HEK293T (cell line): ENCODE measurements at regions not wholly inside any gene's neighbourhood (a gene's known extent, or its start where the extent isn't known, plus 50 kb on each side); places are given as distances from the start of the nearest gene placed in this dataset.

Experiments
- CTCF ChIA-PET: fragments of 350-600 bp; formaldehyde crosslinking; extraction: SDS; loops from one replicate; lab custom pipeline; 2021; ENCODE audit warnings: antibody characterized with exemption, inconsistent platforms; lab: Yijun Ruan, JAX
- POLR2A ChIA-PET: fragments of 350-600 bp; formaldehyde crosslinking; extraction: SDS; loops from one replicate; lab custom pipeline; 2020; ENCODE audit warnings: antibody characterized with exemption, inconsistent platforms; lab: Yijun Ruan, JAX
- DNase-seq: peaks from one replicate; pipeline ENCODE4 v3.0.0; 2012; ENCODE audit warnings: mixed read lengths; ENCODE audit errors: extremely low spot score
- ARNT ChIP-seq: fragments of 450-650 bp; IDR thresholded peaks from 2 replicates; pipeline ENCODE4 v1.6.1; 2017; ENCODE audit warnings: mild to moderate bottlenecking
- BHLHE40 ChIP-seq: fragments of 450-650 bp; IDR thresholded peaks from 2 replicates; pipeline ENCODE4 v1.6.1; 2016; ENCODE audit warnings: mild to moderate bottlenecking, moderate library complexity, borderline replicate concordance
- CTBP1 ChIP-seq: fragments of 450-650 bp; IDR thresholded peaks from 2 replicates; pipeline ENCODE4 v1.6.1; 2016; ENCODE audit warnings: borderline replicate concordance
- ELF4 ChIP-seq: fragments of 450-650 bp; IDR thresholded peaks from 2 replicates; pipeline ENCODE4 v1.6.1; 2017; ENCODE audit warnings: antibody characterized with exemption
- FOXA1 ChIP-seq: fragments of 450-650 bp; IDR thresholded peaks from 2 replicates; pipeline ENCODE4 v1.6.1; 2016; ENCODE audit warnings: mild to moderate bottlenecking
- FOXK2 ChIP-seq: fragments of 450-650 bp; IDR thresholded peaks from 2 replicates; pipeline ENCODE4 v1.6.1; 2016; ENCODE audit warnings: mild to moderate bottlenecking
- FOXM1 ChIP-seq: fragments of 450-650 bp; IDR thresholded peaks from 2 replicates; pipeline ENCODE4 v1.6.1; 2017; ENCODE audit warnings: mild to moderate bottlenecking, borderline replicate concordance
- HDGF ChIP-seq: fragments of 450-650 bp; IDR thresholded peaks from 2 replicates; pipeline ENCODE4 v1.6.1; 2017; ENCODE audit warnings: antibody characterized with exemption, borderline replicate concordance
- L3MBTL2 ChIP-seq: fragments of 450-650 bp; conservative IDR thresholded peaks from 2 replicates; pipeline ENCODE4 v1.6.1; 2016; ENCODE audit warnings: mild to moderate bottlenecking
- LEF1 ChIP-seq: fragments of 450-650 bp; IDR thresholded peaks from 2 replicates; pipeline ENCODE4 v1.6.1; 2017; ENCODE audit warnings: mild to moderate bottlenecking, borderline replicate concordance
- NFRKB ChIP-seq: fragments of 450-650 bp; IDR thresholded peaks from 2 replicates; pipeline ENCODE4 v1.6.1; 2016; ENCODE audit warnings: mild to moderate bottlenecking, moderate library complexity
- SP1 ChIP-seq: fragments of 450-650 bp; IDR thresholded peaks from 2 replicates; pipeline ENCODE4 v1.6.1; 2017
- SUZ12 ChIP-seq: fragments of 450-650 bp; IDR thresholded peaks from 2 replicates; pipeline ENCODE4 v1.6.1; 2016; ENCODE audit warnings: mild to moderate bottlenecking
- TARDBP ChIP-seq: fragments of 450-650 bp; IDR thresholded peaks from 2 replicates; pipeline ENCODE4 v1.6.1; 2016
- ZNF384 ChIP-seq: fragments of 450-650 bp; IDR thresholded peaks from 2 replicates; pipeline ENCODE4 v1.6.1; 2016
- TF ChIP-seq, protein P1 (sequence below): fragments of 450-650 bp; IDR thresholded peaks from 2 replicates; pipeline ENCODE4 v1.6.1; 2016

DNA sequence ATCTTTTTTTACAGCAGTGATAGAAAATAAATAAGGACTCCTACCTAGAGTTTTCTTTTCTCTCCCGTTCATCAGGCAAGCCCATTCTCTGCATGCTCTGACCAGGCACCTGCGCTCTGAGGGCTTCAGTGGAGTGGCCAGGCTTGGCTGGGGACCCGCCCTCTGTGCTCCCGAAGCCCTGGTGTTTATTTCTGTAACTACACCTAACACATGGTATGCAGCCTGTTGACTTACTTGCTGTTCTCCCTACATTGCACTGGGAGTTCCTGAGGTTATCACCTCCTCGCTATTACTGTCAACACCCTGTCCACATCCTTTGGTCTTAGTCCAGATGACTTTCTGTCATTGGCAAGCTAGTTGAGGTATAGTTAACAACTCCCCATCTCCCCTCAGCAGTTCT lies 317.7 kb downstream of the LPIN1 start:
- ChIA-PET CTCF (no interaction called here), POLR2A (no interaction called here)
- peak; percentile 9 for DNase-seq
- no peak for TF ChIP-seq L3MBTL2
- TF ChIP-seq ARNT = no peak
- no peak for TF ChIP-seq BHLHE40
- TF ChIP-seq ELF4 = no peak
- no peak for TF ChIP-seq SUZ12

DNA sequence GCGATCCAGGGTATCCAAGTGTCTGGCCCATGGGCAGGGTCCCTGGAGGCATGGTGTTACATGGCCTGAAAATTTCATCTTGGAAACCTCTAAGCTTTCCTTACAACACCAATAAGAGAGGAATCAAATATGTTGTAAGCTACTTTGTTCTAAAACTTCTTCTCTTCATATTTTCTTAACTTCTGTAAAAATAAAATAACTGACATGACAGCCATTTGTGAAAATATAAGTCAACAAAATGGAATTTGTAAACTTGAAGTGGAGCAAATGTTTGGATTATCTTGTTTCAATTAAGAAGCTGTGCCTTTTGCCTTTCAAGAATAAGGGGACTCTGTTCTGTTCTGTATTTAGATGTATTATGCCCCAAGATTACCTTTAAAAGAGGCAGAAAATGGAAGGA lies 319.7 kb downstream of the LPIN1 start:
- ChIA-PET POLR2A (no interaction called here), CTCF (no interaction called here)

DNA sequence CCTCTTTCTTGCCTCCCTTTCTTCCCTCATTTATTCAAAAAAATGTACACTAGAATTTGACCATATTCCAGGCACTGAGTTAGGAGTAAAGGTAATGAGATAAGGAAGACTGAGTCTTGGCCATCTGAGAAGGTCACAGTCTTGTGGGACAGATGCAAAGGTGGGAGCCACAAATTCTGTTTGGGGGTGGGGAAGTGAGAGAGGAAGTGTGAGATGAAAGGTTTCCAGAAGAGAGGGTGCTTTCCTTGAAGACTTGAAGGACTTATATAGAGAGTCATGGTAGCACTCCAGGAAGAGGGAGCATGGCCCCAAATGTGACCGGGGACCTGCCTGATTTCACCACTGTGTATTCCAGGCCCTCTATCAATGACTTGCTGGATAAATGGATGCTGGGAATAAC lies 320.6 kb downstream of the LPIN1 start:
- DNase-seq = no peak
- ChIA-PET CTCF (no interaction called here), POLR2A (no interaction called here)
- TF ChIP-seq BHLHE40 (no peak), ARNT (no peak), NFRKB (no peak), ZNF384 (no peak), L3MBTL2 (no peak), HDGF (no peak)

More for the DNA sequence above, 319.7 kb downstream of the LPIN1 start:
- TF ChIP-seq SP1 (no peak), FOXA1 (no peak), SUZ12 (no peak), FOXM1 (no peak), HDGF (no peak), CTBP1 (no peak), NFRKB (no peak), BHLHE40 (no peak), TARDBP (no peak), L3MBTL2 (no peak), ZNF384 (no peak), ELF4 (no peak), LEF1 (no peak), ARNT (no peak), FOXK2 (no peak)
- TF ChIP-seq, protein P1, sequence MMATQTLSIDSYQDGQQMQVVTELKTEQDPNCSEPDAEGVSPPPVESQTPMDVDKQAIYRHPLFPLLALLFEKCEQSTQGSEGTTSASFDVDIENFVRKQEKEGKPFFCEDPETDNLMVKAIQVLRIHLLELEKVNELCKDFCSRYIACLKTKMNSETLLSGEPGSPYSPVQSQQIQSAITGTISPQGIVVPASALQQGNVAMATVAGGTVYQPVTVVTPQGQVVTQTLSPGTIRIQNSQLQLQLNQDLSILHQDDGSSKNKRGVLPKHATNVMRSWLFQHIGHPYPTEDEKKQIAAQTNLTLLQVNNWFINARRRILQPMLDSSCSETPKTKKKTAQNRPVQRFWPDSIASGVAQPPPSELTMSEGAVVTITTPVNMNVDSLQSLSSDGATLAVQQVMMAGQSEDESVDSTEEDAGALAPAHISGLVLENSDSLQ = no peak
- no peak for DNase-seq

DNA sequence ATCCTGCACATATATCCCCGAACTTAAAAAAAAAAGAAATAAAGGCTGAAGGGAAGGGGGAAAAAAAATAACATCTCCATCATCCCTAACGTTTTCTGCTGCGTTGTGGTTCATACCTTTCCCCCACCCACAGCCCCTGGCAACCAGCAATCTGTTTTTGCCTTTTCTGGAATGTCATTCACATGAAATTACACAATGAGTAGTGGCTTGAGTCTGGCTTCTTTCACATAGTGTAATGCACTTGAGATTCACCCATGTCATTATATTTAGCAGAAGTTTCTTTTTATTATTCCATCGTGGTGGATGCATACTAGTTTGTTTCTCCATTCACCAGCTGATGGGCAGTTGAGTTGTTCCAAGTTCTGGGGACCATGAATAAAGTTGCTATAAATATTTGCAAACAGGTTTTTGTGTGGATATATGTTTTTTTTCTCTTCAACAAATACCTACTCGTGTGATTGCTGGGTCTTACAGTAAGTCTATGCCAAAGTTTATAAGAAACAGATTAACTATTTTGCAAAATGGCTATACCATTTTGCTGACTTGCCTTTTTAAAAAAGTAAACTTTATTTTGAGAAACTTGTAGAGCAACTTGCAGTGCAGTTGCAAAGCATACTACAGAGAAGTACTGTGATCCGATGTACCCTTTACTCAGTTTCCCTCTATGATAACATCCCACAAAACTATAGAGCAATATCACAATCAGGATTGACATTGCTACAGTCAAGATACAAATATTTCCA lies 322.5 kb downstream of the LPIN1 start:
- ChIA-PET CTCF (no interaction called here), POLR2A (no interaction called here)
- TF ChIP-seq CTBP1 (no peak), ELF4 (no peak), HDGF (no peak), SP1 (no peak), ARNT (no peak), ZNF384 (no peak), BHLHE40 (no peak), SUZ12 (no peak)
- TF ChIP-seq, protein P1 = no peak
- DNase-seq = no peak

DNA sequence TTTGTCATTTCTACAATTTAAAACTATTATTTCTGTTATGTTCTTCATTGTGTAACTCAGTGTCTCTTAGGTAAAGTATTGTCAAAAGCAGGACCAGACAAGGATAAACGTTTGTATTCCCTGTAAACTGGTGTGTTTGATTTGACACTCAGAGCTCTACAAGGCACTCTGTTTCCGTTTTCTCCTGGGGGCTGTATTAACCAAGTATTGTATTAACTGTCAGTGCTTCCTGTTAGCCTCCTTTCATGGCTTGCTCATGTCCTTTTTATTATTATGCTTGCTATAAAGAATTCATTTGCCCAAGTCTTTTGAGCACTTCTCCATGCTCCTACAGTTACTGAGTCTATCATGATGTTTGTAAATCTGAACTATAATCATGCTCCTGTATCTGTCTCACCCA lies 323.7 kb downstream of the LPIN1 start:
- ChIA-PET CTCF (no interaction called here), POLR2A (interaction anchor here (0.6 kb wide), 1 partner anchor 710 kb away, joined by 3 read pairs; no protein-coding TSS in a partner anchor)
- no peak for DNase-seq
- TF ChIP-seq FOXK2 (no peak), ELF4 (no peak), ARNT (no peak), HDGF (no peak), SP1 (no peak), LEF1 (no peak), FOXM1 (no peak), FOXA1 (no peak), SUZ12 (no peak), NFRKB (no peak), BHLHE40 (no peak)
- TF ChIP-seq, protein P1 = no peak

DNA sequence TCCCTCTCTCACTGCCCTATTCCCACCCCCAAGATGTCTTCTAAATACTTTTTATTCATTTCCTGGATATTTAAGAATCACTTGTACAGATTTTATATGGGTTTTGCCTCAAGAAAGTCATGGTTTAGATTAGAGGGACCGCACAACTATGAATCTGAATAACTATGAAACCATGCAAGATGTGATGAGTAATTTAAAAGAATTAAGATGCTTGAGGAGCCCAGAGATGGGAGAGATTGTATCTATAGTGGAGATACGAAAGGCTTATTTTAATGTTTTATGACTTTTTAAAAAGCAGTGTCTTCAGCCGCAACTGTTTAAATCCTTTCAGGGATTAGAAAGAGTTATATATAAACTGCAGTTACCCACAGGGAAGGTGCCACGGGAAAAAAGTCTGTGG lies 324.1 kb downstream of the LPIN1 start:
- ChIA-PET CTCF (no interaction called here), POLR2A (no interaction called here)
- no peak for DNase-seq
- TF ChIP-seq HDGF (no peak), FOXK2 (no peak), ZNF384 (no peak), SP1 (no peak), TARDBP (no peak), L3MBTL2 (no peak), FOXA1 (no peak), NFRKB (no peak)
- TF ChIP-seq, protein P1 = no peak
